H9 (cell line): ENCODE measurements at regions not wholly inside any gene's neighbourhood (a gene's known extent, or its start where the extent isn't known, plus 50 kb on each side); places are given as distances from the start of the nearest gene placed in this dataset.

ENCODE experiments used
- DNase-seq: peaks from one replicate; pipeline ENCODE4 v3.0.0-alpha.2; 2017
- H2AFZ ChIP-seq: one replicate; pipeline ENCODE4 v1.6.1; 2013; ENCODE audit warnings: mild to moderate bottlenecking, low read length, control low read depth, moderate library complexity
- H2AK5ac ChIP-seq: 2 replicates; pipeline ENCODE4 v1.6.1; 2013; ENCODE audit warnings: low read length, control low read depth, mixed read lengths; ENCODE audit not compliant: insufficient read length
- H2BK120ac ChIP-seq: one replicate; pipeline ENCODE4 v1.6.1; 2013; ENCODE audit warnings: low read depth, mild to moderate bottlenecking, low read length, control low read depth, inconsistent platforms; ENCODE audit not compliant: poor library complexity, severe bottlenecking
- H2BK12ac ChIP-seq: 2 replicates; pipeline ENCODE4 v1.6.1; 2013; ENCODE audit warnings: low read length, control low read depth, mixed read lengths, low read depth; ENCODE audit not compliant: insufficient read length
- H2BK15ac ChIP-seq: 2 replicates; pipeline ENCODE4 v1.6.1; 2013; ENCODE audit warnings: low read depth, low read length, control low read depth
- H2BK20ac ChIP-seq: one replicate; pipeline ENCODE4 v1.6.1; 2013; ENCODE audit warnings: low read depth, mild to moderate bottlenecking, low read length, control low read depth, inconsistent platforms; ENCODE audit not compliant: poor library complexity, severe bottlenecking
- H2BK5ac ChIP-seq: 2 replicates; pipeline ENCODE4 v1.6.1; 2013; ENCODE audit warnings: low read length, control low read depth, mixed read lengths; ENCODE audit not compliant: insufficient read length
- H3K14ac ChIP-seq: 2 replicates; pipeline ENCODE4 v1.6.1; 2013; ENCODE audit warnings: low read length, control low read depth; ENCODE audit not compliant: insufficient read depth
- H3K18ac ChIP-seq: 2 replicates; pipeline ENCODE4 v1.6.1; 2013; ENCODE audit warnings: low read depth, mild to moderate bottlenecking, mixed read lengths, low read length, control low read depth; ENCODE audit not compliant: insufficient read length
- H3K23ac ChIP-seq: 2 replicates; pipeline ENCODE4 v1.6.1; 2013; ENCODE audit warnings: low read length, control low read depth, mixed read lengths, low read depth; ENCODE audit not compliant: insufficient read length
- H3K23me2 ChIP-seq: 2 replicates; pipeline ENCODE4 v1.6.1; 2013; ENCODE audit warnings: low read depth, mild to moderate bottlenecking, mixed read lengths, low read length, control low read depth; ENCODE audit not compliant: insufficient read length, poor library complexity, severe bottlenecking
- H3K27ac ChIP-seq: 2 replicates; pipeline ENCODE4 v1.5.1; 2013; ENCODE audit warnings: low read length, control low read depth, mixed read lengths, low read depth; ENCODE audit not compliant: insufficient read length
- H3K27me3 ChIP-seq: 2 replicates; pipeline ENCODE4 v1.6.1; 2013; ENCODE audit warnings: low read length, control low read depth, inconsistent platforms; ENCODE audit not compliant: insufficient read depth
- H3K4ac ChIP-seq: 2 replicates; pipeline ENCODE4 v1.6.1; 2013; ENCODE audit warnings: low read depth, mild to moderate bottlenecking, control low read depth, inconsistent platforms, low read length, moderate library complexity
- H3K4me1 ChIP-seq: 2 replicates; pipeline ENCODE4 v1.6.1; 2013; ENCODE audit warnings: low read length, control low read depth, inconsistent platforms; ENCODE audit not compliant: insufficient read depth
- H3K4me2 ChIP-seq: 2 replicates; pipeline ENCODE4 v1.6.1; 2013; ENCODE audit warnings: low read length, control low read depth, mixed read lengths; ENCODE audit not compliant: insufficient read length, insufficient read depth
- H3K56ac ChIP-seq: 2 replicates; pipeline ENCODE4 v1.6.1; 2013; ENCODE audit warnings: low read depth, mild to moderate bottlenecking, mixed read lengths, low read length, control low read depth; ENCODE audit not compliant: insufficient read length
- H3K79me1 ChIP-seq: 2 replicates; pipeline ENCODE4 v1.6.1; 2013; ENCODE audit warnings: low read depth, mild to moderate bottlenecking, moderate library complexity, low read length, control low read depth, inconsistent platforms; ENCODE audit not compliant: insufficient read depth, poor library complexity, severe bottlenecking
- H3K79me2 ChIP-seq: 2 replicates; pipeline ENCODE4 v1.6.1; 2013; ENCODE audit warnings: low read length, control low read depth, inconsistent platforms; ENCODE audit not compliant: insufficient read depth
- H3K9ac ChIP-seq: 2 replicates; pipeline ENCODE4 v1.6.1; 2013; ENCODE audit warnings: low read length, control low read depth, mixed read lengths; ENCODE audit not compliant: insufficient read length; ENCODE audit errors: extremely low read depth
- H3K9me3 ChIP-seq: one replicate; pipeline ENCODE4 v1.6.1; 2013; ENCODE audit warnings: low read depth, low read length, inconsistent platforms; ENCODE audit not compliant: control insufficient read depth
- H3T11ph ChIP-seq: one replicate; pipeline ENCODE4 v1.6.1; 2013; ENCODE audit warnings: mild to moderate bottlenecking, low read length, control low read depth, inconsistent platforms
- H4K20me1 ChIP-seq: one replicate; pipeline ENCODE4 v1.6.1; 2013; ENCODE audit not compliant: control insufficient read depth, insufficient read length, insufficient read depth
- H4K5ac ChIP-seq: 2 replicates; pipeline ENCODE4 v1.6.1; 2013; ENCODE audit warnings: low read depth, mild to moderate bottlenecking, mixed read lengths, low read length, control low read depth; ENCODE audit not compliant: insufficient read length
- H4K8ac ChIP-seq: replicated peaks from 2 replicates; pipeline ENCODE4 v1.6.1; 2013; ENCODE audit warnings: low read length, control low read depth, mixed read lengths, low read depth; ENCODE audit not compliant: insufficient read length
- H4K91ac ChIP-seq: 2 replicates; pipeline ENCODE4 v1.6.1; 2013; ENCODE audit warnings: low read depth, mild to moderate bottlenecking, moderate library complexity, mixed read lengths, low read length, control low read depth; ENCODE audit not compliant: insufficient read length
- H3K27ac Mint-ChIP-seq, 3 experiments: 2 replicates in 2 of 3; 3 replicates in 1 of 3; pipeline ENCODE4 v1.8.0; 2020 to 2021; ENCODE audit warnings: mixed read lengths in 3 of 3, mild to moderate bottlenecking in 1 of 3, moderate library complexity in 1 of 3
- H3K27me3 Mint-ChIP-seq: 2 replicates; pipeline ENCODE4 v1.8.0; 2021; ENCODE audit warnings: low read depth, mild to moderate bottlenecking, moderate library complexity, mixed read lengths
- H3K36me3 Mint-ChIP-seq, 3 experiments: 2 replicates in 2 of 3; 3 replicates in 1 of 3; pipeline ENCODE4 v1.8.0; 2020 to 2021; ENCODE audit warnings: low read depth in 3 of 3, mixed read lengths in 3 of 3; ENCODE audit not compliant: insufficient read depth in 1 of 3
- H3K4me1 Mint-ChIP-seq, 2 experiments: 2 replicates each; pipeline ENCODE4 v1.8.0; 2020; ENCODE audit warnings: mixed read lengths in 2 of 2
- H3K4me3 Mint-ChIP-seq, 2 experiments: 2 replicates in 1 of 2; 3 replicates in 1 of 2; pipeline ENCODE4 v1.8.0; 2020 to 2021; ENCODE audit warnings: mild to moderate bottlenecking in 2 of 2, mixed read lengths in 2 of 2, moderate library complexity in 1 of 2
- H3K9me3 Mint-ChIP-seq, 2 experiments: 2 replicates in 1 of 2; 3 replicates in 1 of 2; pipeline ENCODE4 v1.8.0; 2020; ENCODE audit warnings: mild to moderate bottlenecking in 2 of 2, mixed read lengths in 2 of 2, moderate library complexity in 1 of 2
- CTCF ChIP-seq: fragments of 200-600 bp; sonication (generic); conservative IDR thresholded peaks from 3 replicates; pipeline ENCODE4 v1.8.0; 2021; ENCODE audit warnings: antibody characterized with exemption, mild to moderate bottlenecking
- WGBS: extraction: QIAGEN DNeasy Blood & Tissue Kit; methylation state at CpG from one replicate; pipeline ENCODE4 v1.1.7; 2013; ENCODE audit warnings: missing lambda C conversion rate, low lambda C conversion rate, mixed read lengths; ENCODE audit not compliant: insufficient read length; ENCODE audit errors: extremely low coverage; 5-methylcytosine and 5-hydroxymethylcytosine counted together

GRCh38 chr12:58105225-58106119 lies 164.1 kb downstream of the ATP23 start:
- Histone ChIP-seq H3K23me2 (no peaks in the 10 kb centered on the region), H2AFZ (no peak overlapping the region)
- 0 out of 2 replicates have a peak, but pooled peaks cover 1% of the 10 kb centered on the region for H3K27me3 Mint-ChIP-seq

More at GRCh38 chr12:58105225-58106119, 164.1 kb downstream of the ATP23 start:
- H3K9ac ChIP-seq: no peak overlapping the region
- no peak overlapping the region for H3K4me2 ChIP-seq
- H2BK15ac ChIP-seq: no peak overlapping the region
- Mint-ChIP-seq H3K9me3 (peaks cover 3 to 8% of the 10 kb centered on the region in 2 experiments; a peak in 2 of 5 replicates), H3K4me3 (no peak overlapping the region), H3K36me3 (peaks cover 0 to 8% (median 4%) of the 10 kb centered on the region in 3 experiments; a peak in 5 of 7 replicates), H3K4me1 (no peaks in the 10 kb centered on the region), H3K27ac (no peak overlapping the region; a peak in 1 of 7 replicates)
- no peaks in the 10 kb centered on the region for H3K9me3 ChIP-seq
- no peak overlapping the region for H2BK5ac ChIP-seq
- no peak overlapping the region for H2BK20ac ChIP-seq
- no peak overlapping the region for H3K27ac ChIP-seq
- WGBS: no CpG with 5 or more reads among the region's 10 CpGs
- H2BK120ac ChIP-seq: no peak overlapping the region
- no peaks in the 10 kb centered on the region for H4K20me1 ChIP-seq
- H3K14ac ChIP-seq: no peak overlapping the region
- no peaks in the 10 kb centered on the region for H3K4me1 ChIP-seq
- H3K79me2 ChIP-seq: no peaks in the 10 kb centered on the region
- H3K23ac ChIP-seq: no peak overlapping the region
- no peak overlapping the region for H4K91ac ChIP-seq
- no peak for DNase-seq
- no peak overlapping the region for H3T11ph ChIP-seq
- no peak overlapping the region for H3K56ac ChIP-seq
- no peaks in the 10 kb centered on the region for H3K79me1 ChIP-seq
- peak; percentile 58 for TF ChIP-seq CTCF
- no peak overlapping the region for H4K8ac ChIP-seq
- no peak overlapping the region for H4K5ac ChIP-seq
- no peaks in the 10 kb centered on the region for H3K27me3 ChIP-seq
- H3K18ac ChIP-seq: no peak overlapping the region
- no peak overlapping the region for H2AK5ac ChIP-seq
- no peak overlapping the region for H2BK12ac ChIP-seq
- H3K4ac ChIP-seq: no peak overlapping the region
